ENCODE measurements at regions not wholly inside any gene's neighbourhood (a gene's known extent, or its start where the extent isn't known, plus 50 kb on each side); places are given as distances from the start of the nearest gene placed in this dataset.
"Not testable (repeated sequence)": the region's sequence is repeated elsewhere in the genome, so short reads cannot be mapped to it uniquely, and the experiment has no call there.

DNA sequence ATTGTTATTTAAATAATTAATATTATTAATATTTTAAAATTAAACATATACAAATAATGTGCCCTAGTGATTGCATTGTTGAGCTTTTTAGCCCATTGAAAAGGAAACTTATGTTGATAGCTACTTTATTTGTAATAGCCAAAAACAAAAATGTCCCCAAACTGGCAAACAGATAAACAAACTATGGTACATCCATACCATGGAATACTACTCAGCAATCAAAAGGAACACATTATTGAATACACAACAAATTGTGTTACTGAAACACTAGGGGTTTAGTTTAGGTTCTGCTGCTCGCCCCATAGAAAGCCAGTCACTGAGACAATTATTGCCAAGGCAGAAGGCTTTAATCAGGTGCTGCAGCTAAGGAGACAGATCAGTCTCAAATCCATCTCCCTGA, 239.7 kb upstream of the KITLG start:
- no peak for ATAC-seq

DNA sequence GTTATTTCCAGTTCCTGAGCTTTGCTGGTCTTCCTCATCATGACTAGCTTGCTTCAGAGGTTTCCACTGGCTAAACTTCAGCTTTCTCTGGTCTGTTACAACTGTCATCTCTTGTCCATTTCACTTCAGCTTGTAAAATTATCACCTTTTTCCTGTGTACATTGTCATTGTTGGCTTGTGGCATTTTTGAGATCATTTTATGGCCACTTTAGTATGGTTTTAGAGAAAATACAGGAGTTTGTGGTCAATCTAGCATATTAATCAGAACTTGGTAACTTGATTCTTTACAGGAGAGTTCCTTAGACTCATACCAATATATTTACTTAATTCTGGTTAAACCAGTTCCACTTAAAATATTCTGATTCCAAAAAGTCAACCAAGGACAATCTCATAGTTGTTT, 235.9 kb upstream of the KITLG start:
- no peak for ATAC-seq

More for the DNA sequence above, 239.7 kb upstream of the KITLG start:
- no peak for DNase-seq

DNA sequence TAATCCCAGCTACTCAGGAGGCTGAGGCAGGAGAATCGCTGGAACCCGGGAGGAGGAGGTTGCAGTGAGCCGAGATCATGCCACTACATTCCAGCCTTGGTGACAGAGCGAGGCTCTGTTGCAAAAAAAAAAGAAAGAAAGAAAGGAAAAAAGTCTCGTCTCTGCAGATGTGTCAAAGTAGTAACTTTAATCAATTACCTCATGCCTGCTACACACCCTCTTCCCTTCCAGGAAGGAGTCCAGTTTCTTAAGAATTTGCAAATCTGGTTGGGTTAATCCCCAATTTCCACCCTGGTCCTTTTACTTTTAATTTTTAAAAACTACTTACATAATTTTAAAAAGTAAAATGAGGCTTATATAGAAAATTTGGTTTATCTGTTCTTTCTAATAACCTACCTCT, 234.5 kb upstream of the KITLG start:
- ATAC-seq (no peak), DNase-seq (no peak)

More for the DNA sequence above, 235.9 kb upstream of the KITLG start:
- no peak for DNase-seq

DNA sequence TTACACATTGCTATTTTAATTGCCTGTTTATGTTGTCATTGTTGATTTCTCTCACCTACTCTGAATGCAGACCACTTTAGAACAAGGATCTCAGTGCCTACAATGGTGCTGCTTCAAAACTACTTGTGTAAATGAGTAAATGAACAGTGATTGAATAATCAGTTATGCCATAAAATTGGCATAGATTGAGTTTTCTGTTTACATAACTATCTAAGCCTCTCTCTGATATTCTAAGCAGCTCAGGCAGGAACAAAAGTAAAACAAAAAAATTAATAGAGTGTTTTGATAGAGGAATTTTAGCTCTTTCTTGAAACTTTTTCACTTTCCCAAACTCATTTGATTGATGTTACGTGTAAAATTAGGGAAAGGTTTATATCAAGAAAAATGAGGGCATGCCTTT, 232.3 kb upstream of the KITLG start:
- ATAC-seq = no peak
- DNase-seq = no peak

DNA sequence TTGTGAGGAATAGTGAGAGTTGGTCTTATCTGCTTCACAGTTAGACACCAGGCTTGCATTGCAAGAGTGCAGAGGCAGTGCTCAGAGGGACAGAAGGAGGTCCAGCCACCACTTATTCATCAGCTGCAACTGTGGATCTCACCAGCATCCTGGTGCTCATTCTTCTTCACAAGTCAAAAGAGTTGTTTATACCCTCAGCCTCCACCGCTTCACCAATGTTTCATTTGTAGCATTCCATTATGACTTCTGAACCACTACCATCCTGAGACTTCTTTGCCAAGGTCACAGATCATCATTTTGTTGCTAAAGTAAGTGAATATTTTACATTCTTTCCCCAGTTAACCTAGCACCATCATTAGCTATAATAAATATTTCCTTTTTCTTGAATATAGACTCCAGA, 230.5 kb upstream of the KITLG start:
- no peak for ATAC-seq

DNA sequence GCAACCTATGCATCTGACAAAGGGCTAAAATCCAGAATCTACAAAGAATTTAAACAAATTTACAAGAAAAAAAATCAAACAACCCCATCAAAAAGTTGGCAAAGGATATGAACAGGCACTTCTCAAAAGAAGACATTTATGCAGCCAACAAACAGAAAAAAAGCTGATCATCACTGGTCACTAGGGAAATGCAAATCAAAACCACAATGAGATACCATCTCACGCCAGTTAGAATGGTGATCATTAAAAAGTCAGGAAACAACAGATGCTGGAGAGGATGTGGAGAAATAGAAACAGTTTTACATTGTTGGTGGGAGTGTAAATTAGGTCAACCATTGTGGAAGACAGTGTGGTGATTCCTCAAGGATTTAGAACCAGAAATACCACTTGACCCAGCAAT, 229.6 kb upstream of the KITLG start:
- not testable (repeated sequence) for ATAC-seq, DNase-seq

More for the DNA sequence above, 230.5 kb upstream of the KITLG start:
- DNase-seq = no peak

DNA sequence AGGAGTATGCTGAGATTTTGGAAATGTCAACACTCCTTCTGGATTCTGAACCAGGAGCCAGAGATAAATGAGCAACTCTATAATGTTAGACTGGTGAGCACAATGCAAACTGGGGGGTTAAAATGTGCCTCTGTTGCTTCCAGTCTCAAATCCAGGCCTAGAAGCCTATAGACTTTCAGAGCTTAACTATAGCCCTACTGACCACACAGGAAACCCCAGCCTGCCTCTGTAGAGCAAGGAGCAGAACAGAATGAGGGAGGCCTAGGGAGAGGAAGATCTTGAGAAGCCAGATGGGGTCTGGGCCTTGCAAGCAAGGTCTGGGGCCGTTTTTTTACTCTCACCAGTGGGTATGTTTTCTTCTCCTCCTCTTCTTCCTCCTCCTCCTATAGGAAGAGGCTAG, 225.4 kb upstream of the KITLG start:
- ATAC-seq (no peak), DNase-seq (no peak)

DNA sequence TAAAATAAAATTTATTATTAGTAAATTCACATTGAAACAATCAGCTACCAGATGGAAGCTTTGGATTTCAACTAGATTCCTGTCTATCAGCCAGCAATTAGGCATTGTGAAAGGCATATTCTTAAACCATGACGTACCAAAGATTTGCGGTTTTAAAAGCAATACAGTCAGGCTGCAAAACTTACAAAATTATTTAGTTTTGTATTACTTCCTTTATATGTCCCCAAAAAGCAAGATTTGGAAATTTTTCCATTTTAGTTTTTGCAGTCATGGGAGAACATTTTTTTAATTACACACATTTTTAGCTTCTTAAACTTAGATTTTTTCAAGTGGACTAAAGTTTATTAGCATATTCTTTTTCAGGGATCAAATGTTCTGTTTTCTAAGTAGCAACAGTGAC, 225.0 kb upstream of the KITLG start:
- DNase-seq (no peak), ATAC-seq (no peak)

DNA sequence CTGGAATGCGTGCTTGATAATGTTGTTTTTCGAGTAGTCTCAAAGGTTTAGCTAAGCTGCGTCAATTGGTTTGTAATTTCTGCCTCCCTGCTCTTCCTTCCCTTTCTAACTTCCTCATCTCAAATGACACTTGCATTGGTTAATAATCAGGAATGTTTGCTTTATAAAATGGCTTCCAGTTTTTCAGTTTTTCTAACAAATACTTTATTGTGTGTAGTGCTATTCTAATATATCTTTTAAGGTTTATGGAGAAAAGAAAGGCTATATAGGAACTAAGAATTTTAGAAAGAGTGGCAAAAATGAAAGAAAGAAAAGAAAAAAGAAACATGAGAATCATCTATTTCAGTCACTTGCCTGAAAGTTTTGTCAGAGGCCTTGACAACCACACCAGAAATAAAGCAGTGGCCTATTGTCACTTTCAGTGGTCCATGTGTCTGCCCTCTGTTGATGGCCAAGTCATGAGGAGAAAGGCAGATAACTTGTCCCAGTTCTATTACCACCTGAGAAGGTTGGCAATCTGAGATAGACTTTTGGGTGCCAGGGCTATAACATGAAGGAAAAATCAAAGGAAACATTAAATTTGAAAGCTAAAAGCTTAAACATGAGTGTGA, 221.9 kb upstream of the KITLG start:
- DNase-seq (no peak), ATAC-seq (no peak)

DNA sequence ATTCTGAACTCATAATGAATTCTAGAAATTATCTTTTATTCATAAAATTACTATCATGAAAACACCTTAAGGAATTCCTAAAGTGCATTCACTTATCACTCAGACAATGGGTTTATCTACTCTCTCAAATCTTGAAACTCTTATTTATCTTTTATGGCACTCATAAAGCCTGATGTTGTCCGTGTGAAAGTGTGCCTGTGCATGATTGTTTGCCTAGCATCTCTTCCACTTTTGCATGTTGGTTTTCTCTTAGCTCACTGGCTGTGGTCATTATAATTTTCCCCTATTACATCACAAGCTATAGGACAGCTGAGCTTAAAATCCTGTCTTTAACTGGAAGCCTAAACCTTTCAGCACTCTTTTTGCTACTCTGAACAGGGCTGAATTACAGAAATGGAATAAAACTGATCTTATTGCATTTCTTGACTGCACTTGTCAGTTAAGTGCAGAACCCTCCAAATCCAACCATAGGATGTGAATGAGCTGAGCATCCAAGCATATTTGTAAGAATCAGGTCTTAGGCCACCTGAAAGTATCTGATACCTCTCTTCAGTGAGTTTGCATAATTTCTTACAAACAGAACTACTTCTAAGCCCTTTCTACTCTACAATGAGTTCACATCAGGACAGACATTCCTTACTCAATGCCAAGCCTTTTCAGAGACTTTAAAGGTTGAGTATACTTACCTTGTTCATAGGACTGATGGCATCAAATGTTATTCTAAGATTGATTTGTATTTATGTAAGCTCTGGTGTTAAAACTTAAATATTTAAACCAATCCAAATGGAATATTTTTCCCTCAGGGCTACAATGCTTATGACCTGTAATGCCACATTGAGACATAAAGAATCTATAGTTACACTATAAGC, 221.2 kb upstream of the KITLG start:
- ATAC-seq (no peak), DNase-seq (no peak)

DNA sequence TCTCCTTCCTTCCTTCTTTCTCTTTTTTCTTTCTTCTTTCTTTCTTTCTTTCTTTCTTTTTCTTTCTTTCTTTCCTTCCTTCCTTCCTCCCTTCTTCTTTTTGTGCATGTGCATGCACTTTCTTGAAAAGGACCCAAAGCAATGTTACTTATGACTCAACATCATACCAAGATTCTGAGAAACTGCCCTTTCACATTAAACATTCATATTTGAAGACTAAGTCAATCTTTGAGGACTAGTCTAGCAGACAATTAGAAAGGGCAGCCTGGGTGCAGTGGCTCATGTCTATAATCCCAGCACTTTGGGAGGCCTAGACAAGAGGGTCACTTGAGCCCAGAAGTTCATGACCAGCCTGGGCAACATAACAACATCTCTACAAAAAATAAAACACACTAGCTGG, 212.8 kb upstream of the KITLG start:
- no peak for ATAC-seq
- DNase-seq = no peak

DNA sequence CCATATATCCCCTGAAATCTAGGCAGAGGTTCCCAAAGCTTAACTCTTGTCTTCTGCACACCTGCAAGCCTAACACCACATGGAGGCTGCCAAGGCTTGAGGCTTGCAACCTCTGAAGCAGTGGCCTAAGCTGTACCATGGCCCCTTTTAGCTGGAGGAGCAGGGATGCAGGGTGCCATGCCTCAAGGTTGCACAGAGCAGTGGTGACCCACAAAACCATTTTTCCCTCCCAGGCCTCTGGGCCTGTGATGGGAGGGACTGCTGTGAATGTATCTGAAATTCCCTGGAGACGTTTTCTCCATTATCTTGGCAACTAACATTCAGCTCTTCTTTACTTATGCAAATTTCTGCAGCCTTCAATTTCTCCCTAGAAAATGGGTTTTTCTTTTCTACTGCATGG, 210.0 kb upstream of the KITLG start:
- no peak for ATAC-seq
- no peak for DNase-seq

DNA sequence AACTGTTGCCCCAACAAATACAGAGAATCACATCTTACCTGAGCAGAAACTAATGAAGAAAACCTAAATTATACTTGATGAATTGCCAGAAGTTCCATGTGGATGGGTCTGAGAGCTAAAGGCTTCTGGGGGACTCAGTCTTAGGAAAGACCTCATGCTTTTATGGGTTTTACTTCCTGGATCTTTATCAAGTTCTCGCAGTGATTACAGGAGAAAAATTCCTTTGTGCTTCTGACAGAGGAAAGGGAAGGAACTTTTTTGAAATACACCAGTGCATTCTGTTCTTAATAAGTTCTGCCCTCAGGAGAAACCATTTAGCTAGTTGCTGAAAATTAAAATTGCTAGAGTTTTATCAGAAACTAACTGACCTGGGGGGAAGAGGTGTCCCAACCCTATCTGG, 203.9 kb upstream of the KITLG start:
- ATAC-seq (no peak), DNase-seq (no peak)

DNA sequence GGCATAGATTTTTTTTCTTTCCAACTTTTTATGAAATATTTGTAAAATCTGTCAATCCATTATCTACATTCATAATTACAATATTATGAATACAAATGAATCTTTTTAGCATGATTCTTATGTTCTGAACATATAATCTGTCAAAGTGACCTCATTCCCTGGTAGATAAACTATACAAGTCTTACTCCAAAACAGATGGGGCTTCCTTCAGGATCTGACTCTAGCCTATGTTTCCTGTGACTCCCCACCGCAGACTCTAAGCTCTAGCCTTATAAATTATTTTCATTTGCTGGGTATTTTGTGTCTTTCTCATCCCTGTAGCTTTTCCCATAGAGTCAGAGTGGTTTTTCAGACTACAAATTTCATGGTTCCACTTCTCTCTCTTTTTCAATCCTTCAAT, 202.1 kb upstream of the KITLG start:
- DNase-seq (no peak), ATAC-seq (no peak)

DNA sequence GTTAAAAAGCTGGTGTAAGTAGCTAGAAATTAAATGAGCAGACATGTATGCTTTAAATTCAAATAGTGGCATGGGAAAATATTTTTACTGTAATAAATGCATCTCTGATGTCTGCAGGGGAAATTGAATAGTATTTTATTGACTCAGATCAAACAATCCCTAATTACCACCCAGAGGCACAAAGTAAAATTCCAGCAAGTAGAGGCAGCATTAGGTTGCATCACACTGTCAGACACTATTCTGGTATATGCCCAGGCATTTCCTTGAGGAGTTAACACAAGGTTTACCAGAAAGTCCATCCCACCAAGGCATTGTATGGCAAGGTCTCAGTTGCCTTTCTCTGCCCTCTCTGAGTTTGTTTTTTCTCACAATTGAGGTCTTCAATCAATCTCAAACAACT, 201.6 kb upstream of the KITLG start:
- ATAC-seq = no peak

DNA sequence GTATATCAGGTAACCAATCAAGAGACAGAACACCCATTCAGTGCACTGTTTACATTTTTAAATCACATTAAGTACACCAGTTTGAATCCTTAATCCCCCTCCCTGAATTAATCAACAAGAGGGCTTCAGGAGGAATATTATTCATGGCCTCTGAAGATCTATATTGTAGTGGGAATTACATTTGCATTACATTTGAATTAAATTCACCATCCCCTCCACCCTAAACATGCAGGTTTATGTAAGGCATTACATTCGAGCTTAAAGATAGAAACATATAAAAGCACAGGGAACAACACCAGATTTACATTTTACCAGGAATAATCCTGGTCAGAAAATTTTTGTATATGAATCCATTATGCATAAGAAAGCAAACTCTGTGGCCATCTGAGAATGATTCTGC, 197.8 kb upstream of the KITLG start:
- DNase-seq (no peak), ATAC-seq (no peak)

More for the DNA sequence above, 201.6 kb upstream of the KITLG start:
- DNase-seq = no peak

DNA sequence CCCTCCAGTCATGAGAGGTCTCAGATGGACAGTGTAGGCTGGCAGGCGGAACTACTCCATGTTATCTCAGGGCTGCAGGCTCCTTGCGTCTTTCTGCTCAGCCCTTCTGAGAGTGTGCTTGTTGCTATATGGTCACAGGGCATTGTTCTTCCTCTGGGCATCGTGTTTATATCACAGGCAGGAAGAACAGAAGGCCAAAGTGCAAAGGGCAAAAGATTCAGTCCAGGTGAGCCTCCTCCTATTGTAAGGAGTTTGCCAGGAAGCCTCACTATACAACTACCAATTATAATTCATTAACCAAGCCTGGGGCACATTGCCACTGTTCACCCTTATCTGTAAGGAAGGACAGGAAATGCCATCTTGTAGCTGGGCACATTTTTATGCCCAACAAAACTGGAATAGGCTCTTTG, 195.5 kb upstream of the KITLG start:
- DNase-seq = no peak
- ATAC-seq = no peak

DNA sequence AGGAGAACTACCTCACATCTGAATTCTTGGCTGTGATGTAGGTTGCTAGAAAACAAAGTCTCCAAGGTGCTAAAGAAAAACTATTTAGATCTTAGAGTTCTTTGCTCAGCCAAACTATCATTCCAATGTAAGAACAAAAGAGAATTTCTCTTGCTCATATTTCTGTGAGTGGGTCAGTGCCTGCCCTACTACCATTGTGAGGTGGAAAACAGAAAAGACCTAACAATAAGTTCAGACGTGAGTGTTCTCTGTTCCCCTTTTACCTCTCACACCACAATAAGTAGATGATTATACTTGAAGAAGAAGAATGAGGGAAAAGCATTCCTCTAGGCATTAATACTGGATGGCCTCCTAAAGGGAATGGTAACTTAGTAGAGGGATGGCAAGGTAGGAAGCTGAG, 187.4 kb upstream of the KITLG start:
- DNase-seq (no peak), ATAC-seq (no peak)

DNA sequence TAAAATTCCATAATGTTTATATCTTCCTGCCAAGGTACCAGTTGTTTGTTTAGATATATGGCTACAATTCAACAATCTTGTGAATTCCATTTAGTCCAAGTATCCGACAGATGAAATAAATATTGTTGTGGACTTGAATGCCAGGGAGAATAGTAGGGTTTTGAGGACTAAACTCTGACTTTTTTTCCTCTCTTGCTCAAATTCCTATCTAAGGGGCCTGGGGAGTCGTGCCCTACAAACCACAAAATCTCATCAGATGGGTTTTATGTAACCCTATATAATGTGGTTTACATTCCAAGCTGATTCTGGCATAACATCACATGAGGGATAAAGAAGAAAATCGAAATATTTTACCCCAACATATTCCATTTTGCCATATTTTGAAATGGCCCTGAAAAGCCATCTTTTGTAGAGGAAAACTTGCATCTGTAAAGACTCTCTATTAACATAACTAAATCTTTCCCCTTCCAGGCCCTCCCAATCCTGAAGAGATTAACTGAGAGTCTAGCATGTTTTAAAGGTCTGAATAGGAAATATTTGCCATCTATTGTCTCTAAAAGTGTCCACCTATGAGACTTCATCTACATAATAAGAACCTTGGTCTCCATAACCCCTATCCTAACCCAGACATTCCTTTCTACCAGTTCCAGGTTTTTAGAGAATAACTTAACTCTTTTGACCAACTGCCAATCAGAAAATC, 184.7 kb upstream of the KITLG start:
- DNase-seq (no peak), ATAC-seq (no peak)

DNA sequence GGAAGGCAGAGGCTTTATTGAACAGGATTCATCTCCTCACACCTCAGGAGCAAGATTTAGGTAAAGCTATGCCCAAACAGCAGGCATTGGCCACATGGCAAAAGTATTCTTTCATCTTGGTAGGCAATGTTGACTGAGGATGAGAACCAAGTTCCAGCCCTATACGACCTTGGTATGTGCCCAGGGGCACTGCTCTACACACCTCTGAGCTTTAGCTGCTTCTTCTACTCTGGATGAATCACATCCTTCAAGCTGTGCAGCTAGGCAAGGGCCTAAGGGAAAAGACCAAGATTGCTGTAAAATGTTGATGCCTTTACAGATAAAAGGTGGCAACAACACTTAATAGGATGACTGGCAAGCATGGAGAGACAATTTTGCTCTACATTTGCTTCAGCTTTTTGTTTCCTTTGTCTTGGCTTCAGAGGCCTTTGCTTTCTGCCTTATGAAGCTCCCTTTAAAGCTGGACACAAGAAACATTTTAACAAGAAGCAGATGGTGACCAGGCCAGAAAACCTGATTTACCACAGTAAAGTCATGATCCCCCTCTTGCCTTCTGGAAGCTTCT, 183.3 kb upstream of the KITLG start:
- no peak for DNase-seq
- ATAC-seq = no peak

DNA sequence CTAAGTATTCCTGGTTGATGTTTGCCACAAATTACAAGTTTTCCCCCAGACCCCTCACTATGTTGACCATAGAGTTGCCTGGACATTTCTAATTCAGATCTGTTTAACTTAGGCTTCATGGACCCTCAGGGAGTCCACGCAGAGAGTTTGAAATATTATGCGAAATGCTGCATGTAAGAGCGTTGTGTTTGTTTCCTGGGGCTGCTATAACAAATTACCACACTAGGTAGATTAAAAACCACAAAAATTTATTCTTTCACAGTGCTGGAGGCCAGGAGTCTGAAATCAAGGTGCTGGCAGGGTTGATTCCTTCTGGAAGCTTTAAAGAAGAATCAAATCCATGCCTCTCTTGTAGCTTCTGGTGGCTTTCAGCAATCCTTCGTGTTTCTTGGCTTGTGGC, 177.9 kb upstream of the KITLG start:
- DNase-seq (no peak), ATAC-seq (no peak)

DNA sequence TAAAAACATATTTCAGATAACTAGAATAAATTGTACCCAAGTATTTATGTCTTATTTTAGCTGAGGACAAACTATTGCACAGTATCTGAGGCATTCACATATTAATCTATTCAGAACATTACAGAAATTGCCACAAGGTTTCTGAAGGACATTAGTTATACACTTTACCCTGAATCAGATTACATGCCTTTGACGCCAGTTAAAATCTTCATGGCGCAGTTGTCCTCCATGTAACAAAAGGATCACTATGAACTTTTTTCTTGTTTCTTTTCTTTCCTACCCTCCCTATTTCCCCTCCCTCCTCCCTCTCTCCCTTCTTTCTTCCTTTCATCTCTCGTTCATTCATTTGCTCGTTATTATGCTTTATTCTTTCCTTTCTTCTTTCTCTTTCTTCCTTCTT, 176.6 kb upstream of the KITLG start:
- DNase-seq (no peak), ATAC-seq (no peak)

DNA sequence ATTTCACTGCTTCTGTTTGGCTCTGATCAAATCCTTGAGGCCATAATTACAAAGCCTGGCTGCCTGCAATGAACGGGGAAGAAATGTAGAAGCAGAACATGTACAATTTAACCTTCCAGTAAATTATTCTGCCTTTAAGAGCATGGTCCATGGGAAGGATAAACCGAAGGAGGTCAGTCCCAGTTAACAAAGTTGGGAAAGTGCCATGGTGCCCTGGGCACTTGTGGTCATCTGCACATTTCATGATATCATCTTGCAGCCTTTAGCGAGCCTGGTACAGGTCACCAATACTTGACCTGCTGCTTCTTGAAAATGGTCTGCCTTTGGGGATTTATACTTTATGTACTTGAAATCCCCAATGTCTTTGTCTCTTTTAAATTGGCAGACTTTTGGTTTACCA, 175.9 kb upstream of the KITLG start:
- ATAC-seq = no peak
- DNase-seq = no peak
